Gastroesophageal sphincter (tissue), 3 donors: ENCODE measurements at regions not wholly inside any gene's neighbourhood (a gene's known extent, or its start where the extent isn't known, plus 50 kb on each side); places are given as distances from the start of the nearest gene placed in this dataset.
"Not testable (repeated sequence)": the region's sequence is repeated elsewhere in the genome, so short reads cannot be mapped to it uniquely, and the experiment has no call there.

Source experiments
- POLR2A ChIP-seq, 2 donors: fragments of 450-650 bp; IDR thresholded peaks; one replicate each; pipeline ENCODE4 v1.6.1; 2017; ENCODE audit warnings: antibody characterized with exemption in 2 of 2, mild to moderate bottlenecking in 2 of 2, moderate library complexity in 1 of 2
- POLR2AphosphoS5 ChIP-seq: sonication (generic); formaldehyde crosslinking; IDR thresholded peaks from one replicate; pipeline ENCODE4 v1.6.1; 2017; ENCODE audit warnings: antibody characterized with exemption
- TF ChIP-seq, protein P1 (sequence below), 4 experiments: fragments of 200-600 bp in 2 of 4; fragments of 450-650 bp in 2 of 4; sonication (generic) in 1 of 4; IDR thresholded peaks; one replicate each; pipeline ENCODE4 v1.5.1; 2017 to 2019; ENCODE audit warnings: antibody characterized with exemption in 4 of 4, mild to moderate bottlenecking in 2 of 4, moderate library complexity in 2 of 4

DNA sequence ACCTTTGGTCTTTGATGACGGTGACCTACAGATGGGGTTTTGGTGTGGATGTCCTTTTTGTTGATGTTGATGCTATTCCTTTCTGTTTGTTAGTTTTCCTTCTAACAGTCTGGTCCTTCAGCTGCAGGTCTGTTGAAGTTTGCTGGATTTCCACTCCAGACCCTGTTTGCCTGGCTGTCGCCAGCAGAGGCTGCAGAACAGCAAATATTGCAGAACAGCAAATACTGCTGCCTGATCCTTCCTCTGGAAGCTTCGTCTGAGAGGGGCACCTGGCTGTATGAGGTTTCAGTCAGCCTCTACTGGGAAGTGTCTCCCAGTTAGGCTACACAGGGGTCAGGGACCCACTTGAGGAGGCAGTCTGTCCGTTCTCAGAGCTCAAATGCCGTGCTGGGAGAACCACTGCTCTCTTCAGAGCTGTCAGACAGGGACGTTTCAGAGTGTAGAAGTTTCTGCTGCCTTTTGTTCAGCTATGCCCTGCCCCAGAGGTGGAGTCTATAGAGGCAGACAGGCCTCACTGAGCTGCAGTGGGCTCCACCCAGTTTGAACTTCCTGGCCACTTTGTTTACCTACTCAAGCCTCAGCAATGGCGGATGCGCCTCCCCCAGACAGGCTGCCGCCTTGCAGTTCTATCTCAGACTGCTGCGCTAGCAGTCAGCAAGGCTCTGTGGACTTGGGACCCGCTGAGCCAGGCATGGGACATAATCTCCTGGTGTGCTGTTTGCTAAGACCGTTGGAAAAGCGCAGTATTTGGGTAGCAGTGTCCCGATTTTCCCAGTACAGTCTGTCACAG lies 156.4 kb upstream of the NR3C2 start:
- not testable (repeated sequence) for TF ChIP-seq POLR2A (IDR thresholded peaks at IDR 0.05); POLR2AphosphoS5
- TF ChIP-seq, protein P1, sequence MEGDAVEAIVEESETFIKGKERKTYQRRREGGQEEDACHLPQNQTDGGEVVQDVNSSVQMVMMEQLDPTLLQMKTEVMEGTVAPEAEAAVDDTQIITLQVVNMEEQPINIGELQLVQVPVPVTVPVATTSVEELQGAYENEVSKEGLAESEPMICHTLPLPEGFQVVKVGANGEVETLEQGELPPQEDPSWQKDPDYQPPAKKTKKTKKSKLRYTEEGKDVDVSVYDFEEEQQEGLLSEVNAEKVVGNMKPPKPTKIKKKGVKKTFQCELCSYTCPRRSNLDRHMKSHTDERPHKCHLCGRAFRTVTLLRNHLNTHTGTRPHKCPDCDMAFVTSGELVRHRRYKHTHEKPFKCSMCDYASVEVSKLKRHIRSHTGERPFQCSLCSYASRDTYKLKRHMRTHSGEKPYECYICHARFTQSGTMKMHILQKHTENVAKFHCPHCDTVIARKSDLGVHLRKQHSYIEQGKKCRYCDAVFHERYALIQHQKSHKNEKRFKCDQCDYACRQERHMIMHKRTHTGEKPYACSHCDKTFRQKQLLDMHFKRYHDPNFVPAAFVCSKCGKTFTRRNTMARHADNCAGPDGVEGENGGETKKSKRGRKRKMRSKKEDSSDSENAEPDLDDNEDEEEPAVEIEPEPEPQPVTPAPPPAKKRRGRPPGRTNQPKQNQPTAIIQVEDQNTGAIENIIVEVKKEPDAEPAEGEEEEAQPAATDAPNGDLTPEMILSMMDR (IDR thresholded peaks at IDR 0.05), result not testable (repeated sequence)
